Nucleus accumbens (tissue), 56 donors: ENCODE measurements at regions not wholly inside any gene's neighbourhood (a gene's known extent, or its start where the extent isn't known, plus 50 kb on each side); places are given as distances from the start of the nearest gene placed in this dataset.

Experiments
- DNase-seq, 56 donors: peaks; one replicate each; lab custom pipeline; 2025; lab: John Stamatoyannopoulos, UW

- no peak for DNase-seq
These were observed 478.3 kb upstream of the SOX5 start for GRCh38 chr12:24427776-24428175.

DNA sequence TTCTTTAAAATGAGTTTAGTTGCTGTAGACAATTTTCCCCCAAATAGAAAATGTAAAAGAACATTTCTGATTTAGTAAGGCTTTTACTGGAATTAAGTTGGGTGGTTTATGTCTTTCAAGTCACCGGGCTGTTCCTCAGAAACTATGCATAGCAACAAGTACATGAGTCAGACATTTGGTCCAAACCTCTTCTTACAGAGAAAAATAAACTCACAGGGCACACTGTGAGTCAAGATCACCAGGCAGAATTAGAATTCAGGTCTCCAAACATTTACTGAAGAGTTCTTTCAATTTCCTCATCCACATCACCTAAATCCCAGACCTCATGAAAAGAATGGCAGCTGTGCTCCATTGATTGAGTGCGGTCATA is 476.1 kb upstream of the SOX5 start:
- no peak for DNase-seq

GRCh38 chr12:24424889-24425600 is 475.6 kb upstream of the SOX5 start:
- DNase-seq: no peak

DNA sequence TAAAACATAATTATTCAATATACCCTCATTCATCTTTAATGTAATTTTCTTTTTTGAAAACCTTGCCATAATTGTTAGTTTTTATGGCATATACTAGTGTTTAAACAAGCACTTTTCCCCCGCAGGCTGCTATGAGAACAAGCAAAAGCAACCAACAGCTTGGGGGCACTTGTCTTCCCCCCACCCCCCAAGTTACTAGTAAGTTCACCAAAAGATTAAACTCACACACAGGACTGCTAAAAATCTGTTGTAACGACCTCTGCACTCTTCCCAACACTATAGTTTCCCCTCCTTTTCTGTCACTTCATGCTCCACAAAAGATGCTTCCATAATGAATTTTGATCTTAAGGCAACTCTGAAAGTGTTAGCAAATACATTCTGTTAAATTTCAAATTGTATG is 474.9 kb upstream of the SOX5 start:
- no peak for DNase-seq

- DNase-seq: no peak
These were observed 474.1 kb upstream of the SOX5 start for GRCh38 chr12:24423611-24424010.

- DNase-seq: no peak
These were observed 472.3 kb upstream of the SOX5 start for GRCh38 chr12:24421759-24422158.

GRCh38 chr12:24418157-24418556 is 468.7 kb upstream of the SOX5 start:
- DNase-seq: no peak

GRCh38 chr12:24416423-24417109 is 467.1 kb upstream of the SOX5 start:
- DNase-seq: no peak

- DNase-seq: no peak
These were observed 466.5 kb upstream of the SOX5 start for GRCh38 chr12:24415934-24416333.

DNA sequence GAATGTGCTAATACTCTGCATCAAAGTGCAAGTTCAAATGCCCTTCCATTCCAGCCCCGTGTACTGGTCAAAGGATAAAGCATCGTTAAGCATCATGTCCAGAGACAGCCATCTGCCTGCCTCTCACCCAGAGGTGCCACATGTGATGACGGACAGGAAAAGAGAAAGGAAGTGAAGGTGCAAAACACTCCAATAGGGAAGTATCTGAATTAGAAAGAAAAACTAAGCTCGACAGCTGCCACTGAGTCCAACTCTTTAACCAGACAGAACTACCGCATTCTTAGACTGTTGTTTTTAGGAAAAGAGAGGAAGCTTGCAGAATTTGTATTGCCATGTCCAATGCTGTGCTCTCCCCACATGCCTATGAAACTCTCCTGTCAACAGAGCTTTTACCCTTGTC is 465.0 kb upstream of the SOX5 start:
- DNase-seq: no peak

DNA sequence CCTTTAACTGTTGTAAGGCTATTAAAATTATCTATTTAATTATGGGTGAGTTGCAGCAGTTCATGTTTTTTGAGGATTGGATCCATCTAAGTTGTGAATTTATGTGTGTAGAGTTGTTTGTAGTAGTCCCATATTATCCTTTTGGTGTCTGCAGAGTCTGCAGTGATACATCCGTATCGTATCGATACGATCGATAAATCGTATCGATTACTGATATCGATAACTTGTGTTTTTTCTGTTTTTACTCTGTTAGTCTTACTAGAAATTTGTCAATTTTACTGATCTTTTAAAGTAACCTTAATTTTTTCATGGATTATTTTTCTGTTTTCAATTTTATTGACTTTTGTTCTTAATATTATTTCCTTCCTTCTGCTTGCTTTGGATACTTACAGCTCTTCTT is 462.5 kb upstream of the SOX5 start:
- no peak for DNase-seq

DNA sequence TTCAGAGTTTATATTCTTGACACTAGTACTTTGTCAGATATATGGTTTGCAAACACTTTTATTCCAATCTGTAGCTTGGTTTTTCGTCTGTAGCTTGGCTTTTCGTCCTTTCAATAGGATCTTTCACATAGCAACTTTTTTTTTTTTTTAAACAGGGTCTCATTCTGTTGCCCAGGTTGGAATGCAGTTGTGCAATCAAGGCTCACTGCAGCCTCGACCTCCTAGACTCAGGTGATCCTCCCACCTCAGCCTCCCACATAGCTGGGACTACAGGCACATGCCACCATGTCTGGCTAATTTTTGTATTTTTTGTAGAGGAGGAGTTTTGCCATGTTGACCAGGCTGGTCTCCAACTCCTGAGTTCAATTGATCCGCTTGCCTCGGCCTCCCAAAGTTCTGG is 460.4 kb upstream of the SOX5 start:
- DNase-seq: no peak

DNA sequence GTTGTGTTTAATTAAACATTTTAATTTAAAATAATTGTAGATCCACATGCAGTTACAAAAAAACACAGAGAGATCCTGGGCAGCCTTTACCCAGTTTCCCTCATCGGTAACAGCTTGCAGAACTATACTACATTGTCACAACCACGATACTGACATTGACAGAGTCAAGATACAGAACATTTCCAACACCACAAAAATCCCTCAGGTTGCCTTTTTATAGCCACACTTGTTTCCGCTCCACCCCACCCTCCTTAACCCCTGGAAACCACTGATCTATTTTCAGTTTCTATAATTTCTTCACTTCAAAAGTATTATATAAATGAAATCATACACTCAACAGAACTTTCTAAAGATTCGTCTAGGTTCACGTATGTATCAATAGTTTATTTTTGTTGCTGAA is 458.8 kb upstream of the SOX5 start:
- no peak for DNase-seq

DNA sequence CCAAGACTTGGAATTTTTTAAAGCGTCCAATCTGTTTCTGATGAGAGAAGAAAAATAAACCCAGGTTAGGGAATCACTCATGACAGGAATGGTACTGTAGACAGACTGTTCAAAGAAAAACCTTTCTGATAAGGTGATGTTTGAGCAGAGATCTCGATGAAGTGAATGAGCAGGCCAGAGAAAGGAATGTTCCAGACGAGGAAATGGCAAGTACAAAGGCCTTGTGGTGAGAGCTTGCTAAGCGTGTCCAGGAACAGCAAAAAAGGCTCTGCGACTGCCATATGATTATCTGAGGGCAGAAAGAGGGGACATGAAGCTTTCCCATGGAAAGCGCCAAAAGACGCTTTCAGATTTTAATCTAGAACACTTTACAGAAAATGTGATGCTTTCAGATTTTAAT is 458.4 kb upstream of the SOX5 start:
- no peak for DNase-seq

GRCh38 chr12:24404086-24404815 is 454.8 kb upstream of the SOX5 start:
- no peak for DNase-seq

- no peak for DNase-seq
These were observed 451.1 kb upstream of the SOX5 start for GRCh38 chr12:24400533-24400932.

- DNase-seq: no peak
These were observed 449.1 kb upstream of the SOX5 start for GRCh38 chr12:24398605-24399004.

GRCh38 chr12:24396224-24396623 is 446.8 kb upstream of the SOX5 start:
- DNase-seq: peak in 25 of 56 donors; percentile 3 to 60 (median 15)

GRCh38 chr12:24394246-24394645 is 444.8 kb upstream of the SOX5 start:
- DNase-seq: no peak

DNA sequence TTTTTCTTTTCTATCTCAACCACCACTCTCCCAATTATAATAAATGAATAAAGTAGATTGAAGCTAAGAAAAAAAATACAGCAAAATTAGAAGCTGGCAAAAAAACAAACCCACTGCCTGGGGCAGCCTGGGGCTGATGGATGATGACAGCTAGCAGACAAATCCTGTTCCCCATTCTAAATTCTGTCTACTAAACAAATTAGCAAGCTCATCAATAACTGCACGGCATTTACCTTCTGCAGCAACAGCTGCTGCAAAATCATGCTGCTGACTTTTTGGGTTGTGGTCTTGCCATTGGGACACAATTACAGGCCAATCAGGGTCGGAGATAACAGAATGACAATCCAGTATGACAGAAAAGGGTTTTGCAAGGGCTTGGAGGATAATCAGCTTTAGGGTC is 443.6 kb upstream of the SOX5 start:
- DNase-seq: no peak

- no peak for DNase-seq
These were observed 439.9 kb upstream of the SOX5 start for GRCh38 chr12:24389394-24389793.

GRCh38 chr12:24387381-24387780 is 437.9 kb upstream of the SOX5 start:
- no peak for DNase-seq
